ENCODE measurements at regions not wholly inside any gene's neighbourhood (a gene's known extent, or its start where the extent isn't known, plus 50 kb on each side); places are given as distances from the start of the nearest gene placed in this dataset.
"Not testable (repeated sequence)": the region's sequence is repeated elsewhere in the genome, so short reads cannot be mapped to it uniquely, and the experiment has no call there.

- no peak for DNase-seq
Observed at GRCh38 chr2:128512379-128513115, 193.9 kb upstream of the HS6ST1 start.

- DNase-seq, result no peak
Observed at GRCh38 chr2:128513116-128513960, 194.7 kb upstream of the HS6ST1 start.

DNA sequence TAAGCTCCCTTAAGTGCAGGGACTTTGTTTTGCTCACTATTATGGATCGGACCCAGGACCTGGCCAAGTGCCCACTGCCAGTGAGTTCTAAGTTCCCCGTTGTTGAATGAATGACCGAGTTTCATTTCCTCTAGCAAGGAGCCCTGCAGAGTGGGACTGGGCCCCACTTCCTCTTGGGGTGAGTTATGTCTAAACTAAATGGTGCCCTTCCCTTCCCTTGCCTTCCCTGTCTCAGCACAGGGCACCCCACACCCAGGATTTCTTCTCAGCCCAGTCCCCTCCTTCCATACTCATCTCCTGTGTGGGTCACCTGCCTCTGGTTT is 195.3 kb upstream of the HS6ST1 start:
- DNase-seq, result peak; percentile 4

GRCh38 chr2:128514555-128514955 is 195.9 kb upstream of the HS6ST1 start:
- no peak for DNase-seq

DNA sequence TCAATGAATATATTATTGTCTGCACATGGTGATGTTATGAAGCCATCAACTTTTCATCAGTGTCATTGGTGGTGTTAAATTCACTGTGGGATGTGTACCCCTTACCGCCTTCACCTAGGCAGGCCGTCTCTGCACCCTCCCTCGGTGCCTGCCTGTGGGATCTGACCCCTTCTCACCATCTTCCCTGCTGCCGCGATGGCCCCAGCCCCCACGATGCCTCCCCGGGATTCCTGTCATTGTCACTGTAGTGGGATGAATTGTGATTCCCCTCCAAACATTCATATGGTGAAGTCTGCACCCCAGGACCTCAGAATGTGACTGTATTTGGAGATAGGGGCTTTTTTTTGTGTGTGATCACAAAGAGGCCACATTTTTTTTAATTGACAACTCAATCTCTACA is 198.3 kb upstream of the HS6ST1 start:
- no peak for DNase-seq

DNA sequence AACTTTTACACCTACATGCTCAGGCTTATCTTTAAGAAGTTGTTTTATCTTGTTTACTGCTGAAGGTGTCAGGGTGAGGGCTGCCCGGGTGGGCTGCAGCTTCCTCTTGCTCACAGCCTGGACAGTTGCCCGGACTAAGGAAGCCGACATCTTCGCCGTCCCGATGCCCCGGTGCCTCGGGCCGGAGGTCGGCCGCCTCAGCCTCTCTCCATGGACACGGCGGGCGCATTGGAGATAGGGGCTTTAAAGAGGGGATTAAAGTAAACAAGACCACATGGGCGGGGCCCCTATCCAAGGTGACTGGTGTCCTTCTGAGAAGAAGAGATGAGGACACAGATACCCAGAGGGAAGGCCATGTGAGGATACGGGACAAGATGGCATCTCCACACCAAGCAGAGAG is 200.4 kb upstream of the HS6ST1 start:
- not testable (repeated sequence) for DNase-seq

DNA sequence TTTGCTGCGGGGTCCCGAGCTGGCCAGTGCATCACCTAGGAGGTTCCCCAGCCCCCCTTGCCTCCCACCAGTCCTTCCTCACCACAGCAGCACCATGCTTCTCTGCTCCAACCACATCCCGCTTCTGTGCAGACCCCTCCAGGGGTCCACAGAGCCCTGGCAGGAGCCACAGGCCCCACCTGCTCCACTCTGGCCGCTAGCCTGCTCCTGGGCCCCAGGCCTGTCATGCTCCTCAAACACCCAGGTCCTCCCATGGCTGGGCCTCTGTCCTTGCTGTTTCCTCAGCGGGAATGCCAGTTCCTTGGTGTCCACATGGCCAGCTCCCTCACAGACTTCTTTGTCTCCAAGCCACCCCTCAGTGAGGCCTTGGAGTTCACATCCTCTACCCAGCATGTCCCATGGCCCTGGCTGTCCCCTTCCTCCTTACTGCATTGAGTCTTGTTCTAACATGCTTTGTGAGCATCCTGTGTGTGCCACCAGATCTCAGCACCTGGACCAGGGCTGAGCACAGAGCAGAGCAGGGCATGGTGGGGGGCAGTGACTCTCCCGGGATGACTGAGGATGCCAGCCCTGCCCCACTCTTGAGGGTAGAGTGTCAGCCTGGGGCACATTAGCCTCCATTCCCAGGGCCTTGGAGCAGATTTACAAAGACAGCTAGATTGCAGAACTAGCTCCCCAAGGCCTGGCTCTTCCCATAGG is 201.0 kb upstream of the HS6ST1 start:
- no peak for DNase-seq

GRCh38 chr2:128520340-128520739 is 201.7 kb upstream of the HS6ST1 start:
- DNase-seq, result no peak

DNA sequence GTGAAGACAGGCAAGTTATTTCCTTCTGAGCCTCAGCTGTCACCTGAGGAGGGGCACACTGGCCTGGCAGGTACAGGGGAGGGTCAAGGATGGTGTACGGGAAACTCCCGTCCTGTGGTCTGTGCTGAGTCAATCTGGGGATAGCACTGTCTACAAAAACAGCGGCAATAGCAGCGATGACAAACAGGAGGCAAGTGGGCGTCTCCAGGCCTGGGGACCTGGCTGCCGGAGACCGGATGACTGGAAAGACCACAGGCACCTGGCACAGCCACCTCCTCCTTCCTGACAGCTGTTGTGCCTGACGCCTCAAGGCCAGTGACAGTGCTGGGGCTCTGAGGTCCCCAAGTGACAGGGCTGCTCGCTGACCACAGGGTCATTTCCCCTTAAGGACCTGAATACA is 202.1 kb upstream of the HS6ST1 start:
- DNase-seq, result no peak

GRCh38 chr2:128521482-128521881 is 202.8 kb upstream of the HS6ST1 start:
- DNase-seq, result no peak

DNA sequence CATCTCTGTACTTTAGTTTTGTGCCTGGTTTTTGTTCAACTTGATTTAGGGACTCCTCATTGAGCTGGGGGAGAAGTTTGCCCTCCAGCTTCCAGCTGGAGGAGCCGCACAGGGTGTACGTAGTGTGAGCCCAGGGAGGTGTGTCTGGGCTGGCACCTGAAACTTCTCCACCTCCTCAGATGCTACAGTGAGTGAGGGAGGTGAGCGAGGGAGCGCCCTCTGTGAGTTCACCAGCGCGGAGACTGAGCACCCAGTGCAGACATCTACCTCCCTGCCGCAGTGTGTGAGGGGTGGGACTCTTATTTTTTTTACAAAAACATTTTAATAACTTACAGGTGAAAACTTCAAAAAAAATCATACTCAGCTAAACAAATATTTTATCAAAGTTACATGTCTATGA is 204.2 kb upstream of the HS6ST1 start:
- DNase-seq, result no peak

DNA sequence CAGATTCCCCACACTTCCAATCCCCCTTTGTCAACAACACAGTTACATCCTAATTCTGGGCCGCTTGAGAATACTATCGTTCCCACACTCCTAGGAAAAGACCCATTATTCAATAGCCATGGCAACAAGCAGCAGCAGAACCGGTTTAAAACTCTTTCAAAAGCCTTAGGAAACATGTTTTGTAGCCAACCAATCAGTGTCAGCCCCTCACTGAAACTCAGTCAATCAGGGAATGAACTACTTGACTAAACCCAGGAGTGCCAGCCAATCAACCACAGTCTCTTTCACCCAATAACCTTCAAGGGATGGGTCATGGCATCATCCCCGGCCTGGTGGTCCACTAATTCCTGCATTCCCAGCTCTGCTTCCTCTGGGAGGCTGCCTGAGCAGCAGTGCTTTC is 204.8 kb upstream of the HS6ST1 start:
- DNase-seq, result no peak

- no peak for DNase-seq
Observed at GRCh38 chr2:128524183-128524582, 205.5 kb upstream of the HS6ST1 start.

GRCh38 chr2:128525653-128526052 is 207.0 kb upstream of the HS6ST1 start:
- no peak for DNase-seq

DNA sequence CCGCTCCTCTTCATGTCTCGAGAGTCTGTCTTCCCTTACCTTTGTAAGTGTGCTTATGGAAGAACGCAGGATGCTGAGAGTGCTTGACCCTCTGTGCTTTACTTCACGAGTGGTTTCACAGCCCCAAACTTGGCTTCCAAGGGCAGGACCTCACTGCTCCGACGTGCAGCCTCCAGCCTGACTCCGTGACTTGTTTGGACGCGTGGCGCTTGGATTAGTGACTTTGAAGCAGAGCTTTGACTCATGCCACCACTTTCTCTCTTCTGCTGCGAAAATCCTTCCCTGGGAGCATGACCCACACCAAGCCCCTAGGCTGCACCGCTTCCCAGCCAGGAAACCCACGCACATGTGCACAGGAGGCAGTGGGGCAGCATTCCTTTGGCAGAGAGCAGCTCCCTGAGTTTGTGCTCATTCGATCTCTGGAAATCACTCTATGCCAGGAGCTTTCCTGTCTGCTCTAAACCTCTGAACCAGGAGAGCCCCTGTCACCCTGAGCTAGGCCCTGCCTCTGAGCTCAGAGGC is 207.8 kb upstream of the HS6ST1 start:
- DNase-seq, result no peak

DNA sequence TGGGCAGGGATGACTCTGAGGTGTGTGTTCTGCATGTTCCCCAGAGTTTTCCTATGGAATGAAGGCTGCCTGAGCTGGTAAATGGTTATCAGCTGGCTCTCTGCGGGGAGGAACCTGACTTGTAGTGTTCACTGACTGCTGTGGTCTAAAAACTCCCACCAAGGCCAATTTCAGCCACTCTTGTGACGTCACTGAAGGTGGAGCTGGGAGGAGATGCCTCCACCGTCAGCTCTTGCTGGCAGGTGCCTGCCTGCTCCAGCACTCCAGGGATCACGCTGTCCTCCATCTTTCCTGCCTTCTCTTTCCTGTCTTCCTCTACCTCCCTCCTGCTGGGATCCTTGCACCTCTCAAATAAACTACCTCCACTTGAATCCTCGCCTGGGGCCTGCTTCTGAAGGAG is 209.5 kb upstream of the HS6ST1 start:
- no peak for DNase-seq

DNA sequence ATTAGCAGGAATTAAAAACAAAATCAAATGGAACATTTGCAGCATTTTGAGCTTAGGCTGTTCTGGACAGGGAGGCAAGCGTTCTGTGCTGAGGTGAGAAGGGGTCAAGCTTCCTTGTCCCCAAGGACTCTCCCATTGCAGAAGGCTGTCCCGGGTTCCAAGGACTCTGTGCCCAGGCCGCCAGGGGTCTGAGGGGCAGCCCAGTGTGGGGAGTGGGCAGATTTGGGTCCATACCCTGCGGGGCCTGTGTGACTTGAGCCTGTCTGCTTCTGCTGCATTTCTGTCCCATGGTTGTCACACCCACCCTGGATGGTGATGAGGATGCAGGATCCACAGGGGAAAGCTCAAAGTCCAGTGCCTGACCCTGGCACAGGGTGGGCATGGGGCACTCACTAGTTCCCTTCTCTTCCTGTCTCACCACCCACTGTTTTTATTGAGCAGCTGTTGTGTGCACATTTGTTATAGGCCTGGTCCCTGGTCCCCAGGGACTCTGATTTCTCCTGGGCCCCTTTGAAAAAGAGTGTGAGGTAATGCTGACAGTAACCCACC is 211.4 kb upstream of the HS6ST1 start:
- no peak for DNase-seq

DNA sequence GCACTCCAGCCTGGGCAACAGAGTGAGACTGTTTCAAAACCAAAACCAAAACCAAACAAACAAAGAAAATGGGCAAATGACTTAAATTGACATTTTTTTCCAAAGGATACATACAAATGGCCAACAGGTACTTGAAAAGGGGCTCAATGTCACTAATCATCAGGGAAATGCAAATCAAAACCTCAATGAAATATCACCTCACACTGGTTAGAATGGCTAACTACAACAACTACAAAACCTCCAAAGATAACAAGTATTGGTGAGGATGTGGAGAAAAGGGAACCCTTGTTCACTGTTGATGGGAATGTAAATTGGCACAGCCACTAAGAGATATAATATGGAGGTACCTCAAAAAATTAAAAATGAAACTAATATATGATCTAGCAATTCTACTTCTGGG is 213.2 kb upstream of the HS6ST1 start:
- no peak for DNase-seq

DNA sequence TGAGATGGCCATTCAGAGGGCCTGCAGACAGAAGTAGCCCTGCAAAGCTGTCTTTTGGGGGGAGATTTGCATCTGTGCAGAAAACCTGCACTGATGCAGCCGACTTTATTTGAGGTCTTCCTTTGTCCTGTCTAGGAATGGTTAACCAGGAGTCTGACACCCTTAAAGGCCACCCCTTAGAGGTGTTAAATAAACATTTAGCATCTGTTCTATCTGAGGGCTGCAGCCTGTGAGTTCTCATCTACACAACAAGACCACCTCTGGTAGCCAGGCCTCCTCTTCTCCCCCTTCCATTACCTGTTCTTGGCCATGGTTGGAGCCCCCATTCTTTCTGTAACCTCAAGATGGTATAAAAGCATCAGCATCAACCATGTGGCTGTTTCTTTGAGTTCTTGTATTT is 214.4 kb upstream of the HS6ST1 start:
- no peak for DNase-seq

- DNase-seq, result no peak
Observed at GRCh38 chr2:128534688-128535392, 216.2 kb upstream of the HS6ST1 start.

DNA sequence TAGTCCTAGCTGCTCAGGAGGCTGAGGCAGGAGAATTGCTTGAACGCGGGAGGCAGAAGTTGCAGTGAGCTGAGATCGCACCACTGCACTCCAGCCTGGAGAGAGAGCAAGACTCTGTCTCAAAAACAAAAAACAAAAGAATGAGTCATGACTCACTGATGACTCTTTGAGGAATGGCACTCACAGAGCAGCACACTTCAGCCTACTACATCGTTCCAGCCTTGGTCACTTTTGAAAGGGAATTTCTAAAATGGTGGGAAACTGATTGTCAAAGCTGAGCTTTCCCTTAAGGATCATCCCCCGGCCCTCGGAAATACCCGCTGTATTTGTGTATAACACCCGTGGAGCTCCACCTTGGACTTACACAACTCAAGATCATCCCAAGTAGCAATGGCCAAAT is 217.3 kb upstream of the HS6ST1 start:
- no peak for DNase-seq

DNA sequence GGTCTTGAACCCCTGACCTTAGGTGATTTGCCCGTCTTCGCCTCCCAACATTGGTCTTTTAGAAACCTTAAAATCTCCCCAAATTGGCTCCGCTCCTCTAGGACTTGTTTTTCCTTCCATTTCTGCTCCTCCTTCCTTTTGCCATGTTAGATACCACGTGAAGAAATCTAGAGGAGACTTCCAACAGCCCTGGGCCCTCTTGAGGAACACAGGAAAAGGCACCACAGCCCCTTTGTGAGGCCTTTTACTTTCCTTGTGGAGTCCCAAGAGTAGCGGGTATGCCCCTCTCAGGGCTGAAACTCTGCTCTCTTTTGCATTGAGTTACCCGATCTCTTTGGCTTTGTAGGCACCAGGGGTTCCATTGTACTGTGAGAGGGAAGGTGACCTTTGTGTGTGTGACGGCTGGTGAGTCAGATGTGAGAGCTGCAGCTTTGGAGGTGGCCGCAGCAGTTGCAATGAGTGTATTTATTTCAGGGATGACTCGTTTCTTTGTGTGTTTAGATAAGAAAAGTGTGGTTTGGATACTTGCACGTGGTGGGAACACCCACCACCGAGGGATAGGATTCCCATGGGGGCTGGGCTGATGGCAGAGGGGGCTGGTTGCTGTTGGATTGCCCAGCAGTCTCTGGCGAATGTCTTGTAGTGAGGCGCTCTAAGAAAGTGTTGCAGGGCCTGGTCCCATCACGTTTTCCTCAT is 218.4 kb upstream of the HS6ST1 start:
- no peak for DNase-seq
